GOT3 (cell line): ENCODE measurements at regions not wholly inside any gene's neighbourhood (a gene's known extent, or its start where the extent isn't known, plus 50 kb on each side); places are given as distances from the start of the nearest gene placed in this dataset.

Experiments
- DNase-seq: peaks from one replicate; lab custom pipeline; 2025; ENCODE audit warnings: mixed read lengths; lab: John Stamatoyannopoulos, UW

- DNase-seq: no peak
Measured at GRCh38 chr3:10763817-10764258, 52.2 kb upstream of the SLC6A11 start.

GRCh38 chr3:10764259-10765051 lies 51.6 kb upstream of the SLC6A11 start:
- no peak for DNase-seq

- DNase-seq: no peak
Measured at GRCh38 chr3:10766049-10766705, 49.9 kb upstream of the SLC6A11 start.
